ENCODE measurements at regions not wholly inside any gene's neighbourhood (a gene's known extent, or its start where the extent isn't known, plus 50 kb on each side); places are given as distances from the start of the nearest gene placed in this dataset.

GRCh38 chr2:217069263-217070042, 209.6 kb upstream of the TNP1 start:
- DNase-seq, result no peak

- no peak for DNase-seq
Measured at GRCh38 chr2:217068677-217069250, 208.9 kb upstream of the TNP1 start.

GRCh38 chr2:217067787-217068186, 207.9 kb upstream of the TNP1 start:
- no peak for DNase-seq

- DNase-seq, result no peak
Measured at GRCh38 chr2:217066510-217067270, 206.8 kb upstream of the TNP1 start.

GRCh38 chr2:217065695-217066405, 206.0 kb upstream of the TNP1 start:
- no peak for DNase-seq

GRCh38 chr2:217065012-217065290, 205.1 kb upstream of the TNP1 start:
- DNase-seq, result no peak

GRCh38 chr2:217064234-217065011, 204.6 kb upstream of the TNP1 start:
- no peak for DNase-seq

GRCh38 chr2:217063238-217063755, 203.4 kb upstream of the TNP1 start:
- peak; percentile 65 for DNase-seq

- no peak for DNase-seq
Measured at GRCh38 chr2:217062768-217063167, 202.9 kb upstream of the TNP1 start.

- DNase-seq, result no peak
Measured at GRCh38 chr2:217061916-217062505, 202.1 kb upstream of the TNP1 start.

GRCh38 chr2:217060951-217061547, 201.2 kb upstream of the TNP1 start:
- no peak for DNase-seq

- no peak for DNase-seq
Measured at GRCh38 chr2:217060516-217060915, 200.7 kb upstream of the TNP1 start.

- DNase-seq, result peak; percentile 12
Measured at GRCh38 chr2:217058791-217059755, 199.2 kb upstream of the TNP1 start.

GRCh38 chr2:217057773-217058172, 197.9 kb upstream of the TNP1 start:
- DNase-seq, result no peak

GRCh38 chr2:217055624-217056023, 195.8 kb upstream of the TNP1 start:
- DNase-seq, result peak; percentile 96

- peak; percentile 98 for DNase-seq
Measured at GRCh38 chr2:217054791-217055190, 194.9 kb upstream of the TNP1 start.

- DNase-seq, result peak; percentile 36
Measured at GRCh38 chr2:217052856-217053577, 193.2 kb upstream of the TNP1 start.

GRCh38 chr2:217051416-217051815, 191.6 kb upstream of the TNP1 start:
- no peak for DNase-seq

GRCh38 chr2:217049956-217050355, 190.1 kb upstream of the TNP1 start:
- DNase-seq, result no peak

GRCh38 chr2:217049422-217049821, 189.6 kb upstream of the TNP1 start:
- no peak for DNase-seq

Data from NCI-H82 (cell line).